Adrenal gland (tissue), 9 donors: ENCODE measurements at regions not wholly inside any gene's neighbourhood (a gene's known extent, or its start where the extent isn't known, plus 50 kb on each side); places are given as distances from the start of the nearest gene placed in this dataset.
"Not testable (repeated sequence)": the region's sequence is repeated elsewhere in the genome, so short reads cannot be mapped to it uniquely, and the experiment has no call there.

Experiments used
- DNase-seq, 7 donors: peaks; one replicate each; pipeline ENCODE4 v3.0.0-alpha.2; 2019 to 2020
- H3K27ac ChIP-seq, 5 donors: fragments of 200-600 bp; sonication (generic) in 4 of 5; 1 replicate in 3 of 5; 2 replicates in 2 of 5; pipeline versions ENCODE4 v1.5.1 to v1.8.0; 2016 to 2020; ENCODE audit warnings: mild to moderate bottlenecking in 1 of 5
- H3K27me3 ChIP-seq: fragments of 200-600 bp; 2 replicates; pipeline ENCODE4 v1.8.0; 2021
- H3K36me3 ChIP-seq, 2 donors: fragments of 200-600 bp; replicated peaks in 1 of 2; 1 replicate in 1 of 2; 2 replicates in 1 of 2; pipeline versions ENCODE4 v1.5.1 to v1.8.0; 2018 to 2022
- H3K4me1 ChIP-seq, 2 donors: fragments of 200-600 bp; replicated peaks in 1 of 2; 1 replicate in 1 of 2; 2 replicates in 1 of 2; pipeline versions ENCODE4 v1.5.1 to v1.8.0; 2018 to 2021
- H3K4me3 ChIP-seq, 4 donors: fragments of 200-600 bp; sonication (generic) in 3 of 4; one replicate each; pipeline ENCODE4 v1.5.1; 2016 to 2018
- H3K9me3 ChIP-seq, 3 donors: fragments of 200-600 bp; sonication (generic) in 1 of 3; replicated peaks in 1 of 3; 1 replicate in 2 of 3; 2 replicates in 1 of 3; pipeline versions ENCODE4 v1.5.1 to v1.8.0; 2016 to 2021
- CTCF ChIP-seq, 6 experiments: fragments of 450-650 bp in 4 of 6; fragments of 200-600 bp in 2 of 6; sonication (generic) in 1 of 6; IDR thresholded peaks; 1 replicate in 5 of 6; 2 replicates in 1 of 6; pipeline versions ENCODE4 v1.5.1 to v1.8.0; 2016 to 2021; ENCODE audit warnings: antibody characterized with exemption in 6 of 6, mild to moderate bottlenecking in 2 of 6, moderate library complexity in 1 of 6
- POLR2A ChIP-seq, 2 donors: fragments of 450-650 bp; IDR thresholded peaks; one replicate each; pipeline ENCODE4 v1.6.1; 2017; ENCODE audit warnings: antibody characterized with exemption in 2 of 2, mild to moderate bottlenecking in 2 of 2, moderate library complexity in 1 of 2
- WGBS, 4 donors: extraction: QIAGEN DNeasy Blood & Tissue Kit in 2 of 4; methylation state at CpG; one replicate each; pipeline versions ENCODE4 v1.1.5 to v1.1.7; 2013 to 2017; 5-methylcytosine and 5-hydroxymethylcytosine counted together
- intact Hi-C, 2 donors: fragments of 100-400 bp; cut with DNase I; formaldehyde crosslinking; loops; one replicate each; pipeline versions ENCODE4 v1.14.1 to v1.15.0; 2022 to 2023
- donor health status: healthy with polysubstance abuse.
- donor health status: Bipolar disorder and iron deficiency.
- donor health status: DM: yes; HTN: yes; CAD: no.
- donor health status: DM: no; HTN: no; CAD: no.
- donor health status: DM: no; HTN: no; CAD: no.

- H3K36me3 ChIP-seq, result no peaks in the 10 kb centered on the region
- H3K27me3 ChIP-seq, result no peaks in the 10 kb centered on the region
- H3K4me1 ChIP-seq, result no peaks in the 10 kb centered on the region
- DNase-seq, result no peak
- H3K9me3 ChIP-seq, result no peaks in the 10 kb centered on the region
- intact Hi-C loops, result no loop called here
- TF ChIP-seq CTCF (IDR thresholded peaks at IDR 0.05), result no peak
- H3K27ac ChIP-seq, result no peak overlapping the region
- H3K4me3 ChIP-seq, result no peak overlapping the region
Observed at GRCh38 chr1:118461154-118461553, 276.1 kb upstream of the SPAG17 start.

- Histone ChIP-seq H3K27me3 (no peaks in the 10 kb centered on the region), H3K36me3 (no peaks in the 10 kb centered on the region), H3K9me3 (no peaks in the 10 kb centered on the region), H3K4me3 (no peak overlapping the region), H3K4me1 (no peaks in the 10 kb centered on the region), H3K27ac (no peak overlapping the region)
- intact Hi-C loops, result no loop called here
- DNase-seq, result no peak
- TF ChIP-seq CTCF (IDR thresholded peaks at IDR 0.05), result no peak
- no peak for TF ChIP-seq POLR2A (IDR thresholded peaks at IDR 0.05)
Observed at GRCh38 chr1:118459871-118460270, 274.8 kb upstream of the SPAG17 start.

GRCh38 chr1:118453856-118454255 is 268.8 kb upstream of the SPAG17 start:
- WGBS, 4 donors, result 33 to 79% (median 42%) methylated on average over 1 of the region's 1 CpG
- H3K4me3 ChIP-seq, DNase-seq, H3K27ac ChIP-seq, intact Hi-C loops, H3K9me3 ChIP-seq, H3K4me1 ChIP-seq, H3K36me3 ChIP-seq, H3K27me3 ChIP-seq: not testable (repeated sequence)

GRCh38 chr1:118445156-118445555 is 260.1 kb upstream of the SPAG17 start:
- 60 to 83% (median 64%) methylated on average over 1 of the region's 1 CpG for WGBS, 4 donors
- no peak for DNase-seq
- H3K9me3 ChIP-seq, result no peaks in the 10 kb centered on the region
- no peak overlapping the region for H3K27ac ChIP-seq
- no peak for TF ChIP-seq POLR2A (IDR thresholded peaks at IDR 0.05)
- TF ChIP-seq CTCF (IDR thresholded peaks at IDR 0.05), result no peak
- H3K36me3 ChIP-seq, result no peaks in the 10 kb centered on the region
- no peaks in the 10 kb centered on the region for H3K4me1 ChIP-seq
- H3K4me3 ChIP-seq, result no peak overlapping the region
- no peaks in the 10 kb centered on the region for H3K27me3 ChIP-seq
- intact Hi-C loops, result no loop called here

GRCh38 chr1:118442214-118442613 is 257.2 kb upstream of the SPAG17 start:
- no peaks in the 10 kb centered on the region for H3K27me3 ChIP-seq
- H3K36me3 ChIP-seq, result no peaks in the 10 kb centered on the region
- no peak overlapping the region for H3K27ac ChIP-seq
- no peaks in the 10 kb centered on the region for H3K9me3 ChIP-seq
- intact Hi-C loops, result no loop called here
- no peaks in the 10 kb centered on the region for H3K4me1 ChIP-seq
- TF ChIP-seq POLR2A (IDR thresholded peaks at IDR 0.05) (no peak), CTCF (IDR thresholded peaks at IDR 0.05) (no peak)
- WGBS, 4 donors, result 6 to 25% (median 11%) methylated on average over 2 of the region's 2 CpGs
- DNase-seq, result no peak
- no peak overlapping the region for H3K4me3 ChIP-seq
